ENCODE measurements at regions not wholly inside any gene's neighbourhood (a gene's known extent, or its start where the extent isn't known, plus 50 kb on each side); places are given as distances from the start of the nearest gene placed in this dataset.
"Not testable (repeated sequence)": the region's sequence is repeated elsewhere in the genome, so short reads cannot be mapped to it uniquely, and the experiment has no call there.

- Histone ChIP-seq H3K36me3 (ENCODE audit: control insufficient read depth, insufficient read depth, low read length) (no peaks in the 10 kb centered on the region), H3K4me3 (ENCODE audit: low read depth, low read length) (peak overlapping the region; percentile 86), H3K9ac (ENCODE audit: low read length) (no peak overlapping the region), H3K27ac (ENCODE audit: low read depth, low read length) (no peak overlapping the region), H3K27me3 (ENCODE audit: control insufficient read depth, insufficient read depth, low read length) (no peaks in the 10 kb centered on the region), H3K9me3 (ENCODE audit: control insufficient read depth, insufficient read depth, low read depth, low read length) (no peaks in the 10 kb centered on the region), H3K4me1 (ENCODE audit: control insufficient read depth, insufficient read depth, low read length) (no peaks in the 10 kb centered on the region)
Observed at GRCh38 chr2:117621326-117621725, 193.2 kb upstream of the DDX18 start.

DNA sequence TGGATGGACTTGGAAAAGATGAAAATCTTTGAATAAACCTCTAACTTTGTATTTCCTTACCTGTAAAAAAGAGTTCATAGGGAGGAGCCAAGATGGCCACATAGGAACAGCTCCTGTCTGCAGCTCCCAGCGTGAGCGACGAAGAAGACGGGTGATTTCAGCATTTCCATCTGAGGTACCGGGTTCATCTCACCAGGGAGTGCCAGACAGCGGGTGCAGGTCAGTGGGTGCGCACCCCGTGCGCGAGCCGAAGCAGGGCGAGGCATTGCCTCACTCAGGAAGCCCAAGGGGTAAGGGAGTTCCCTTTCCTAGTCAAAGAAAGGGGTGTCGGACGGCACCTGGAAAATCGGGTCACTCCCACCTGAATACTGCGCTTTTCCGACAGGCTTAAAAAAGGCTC, 191.3 kb upstream of the DDX18 start:
- not testable (repeated sequence) for H3K4me1 ChIP-seq (ENCODE audit: control insufficient read depth, insufficient read depth, low read length); H3K9me3 ChIP-seq (ENCODE audit: control insufficient read depth, insufficient read depth, low read depth, low read length); H3K27me3 ChIP-seq (ENCODE audit: control insufficient read depth, insufficient read depth, low read length); H3K36me3 ChIP-seq (ENCODE audit: control insufficient read depth, insufficient read depth, low read length)
- Histone ChIP-seq H3K9ac (ENCODE audit: low read length) (peak overlapping the region; percentile 93), H3K4me3 (ENCODE audit: low read depth, low read length) (peak overlapping the region; percentile 86), H3K27ac (ENCODE audit: low read depth, low read length) (peak overlapping the region; percentile 90)

- Histone ChIP-seq H3K27ac (ENCODE audit: low read depth, low read length) (no peak overlapping the region), H3K27me3 (ENCODE audit: control insufficient read depth, insufficient read depth, low read length) (no peaks in the 10 kb centered on the region), H3K4me1 (ENCODE audit: control insufficient read depth, insufficient read depth, low read length) (no peaks in the 10 kb centered on the region), H3K9ac (ENCODE audit: low read length) (no peak overlapping the region), H3K9me3 (ENCODE audit: control insufficient read depth, insufficient read depth, low read depth, low read length) (0 out of 2 replicates have a peak, but pooled peaks cover 2% of the 10 kb centered on the region), H3K4me3 (ENCODE audit: low read depth, low read length) (no peak overlapping the region), H3K36me3 (ENCODE audit: control insufficient read depth, insufficient read depth, low read length) (no peaks in the 10 kb centered on the region)
Observed at GRCh38 chr2:117631152-117631945, 183.1 kb upstream of the DDX18 start.

DNA sequence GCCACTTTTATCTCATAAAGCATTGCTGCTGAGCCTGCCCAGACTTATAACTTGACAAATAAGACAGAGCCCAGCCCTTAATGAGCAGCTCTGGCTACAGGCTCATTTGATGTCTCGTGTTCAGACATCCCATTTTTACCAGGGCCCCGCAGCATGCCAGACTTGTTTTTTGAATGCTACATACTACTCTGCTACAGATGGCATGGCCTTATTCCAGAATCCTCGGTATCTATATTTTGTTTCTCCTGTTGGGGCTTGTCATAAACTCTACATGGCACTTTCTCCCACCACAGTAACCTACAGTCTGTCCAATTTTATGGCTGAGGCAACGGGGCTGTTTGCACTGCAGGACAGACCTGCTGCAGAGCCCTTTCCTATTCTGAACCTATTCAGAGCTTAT, 179.0 kb upstream of the DDX18 start:
- Histone ChIP-seq H3K27ac (ENCODE audit: low read depth, low read length) (no peak overlapping the region), H3K4me3 (ENCODE audit: low read depth, low read length) (no peak overlapping the region), H3K9me3 (ENCODE audit: control insufficient read depth, insufficient read depth, low read depth, low read length) (peaks cover 17% of the 10 kb centered on the region), H3K36me3 (ENCODE audit: control insufficient read depth, insufficient read depth, low read length) (no peaks in the 10 kb centered on the region), H3K9ac (ENCODE audit: low read length) (no peak overlapping the region), H3K4me1 (ENCODE audit: control insufficient read depth, insufficient read depth, low read length) (no peaks in the 10 kb centered on the region), H3K27me3 (ENCODE audit: control insufficient read depth, insufficient read depth, low read length) (no peaks in the 10 kb centered on the region)

- peaks cover 17% of the 10 kb centered on the region for H3K9me3 ChIP-seq (ENCODE audit: control insufficient read depth, insufficient read depth, low read depth, low read length)
- H3K9ac ChIP-seq (ENCODE audit: low read length) = no peak overlapping the region
- H3K27me3 ChIP-seq (ENCODE audit: control insufficient read depth, insufficient read depth, low read length) = no peaks in the 10 kb centered on the region
- no peaks in the 10 kb centered on the region for H3K36me3 ChIP-seq (ENCODE audit: control insufficient read depth, insufficient read depth, low read length)
- no peak overlapping the region for H3K27ac ChIP-seq (ENCODE audit: low read depth, low read length)
- no peaks in the 10 kb centered on the region for H3K4me1 ChIP-seq (ENCODE audit: control insufficient read depth, insufficient read depth, low read length)
- no peak overlapping the region for H3K4me3 ChIP-seq (ENCODE audit: low read depth, low read length)
Observed at GRCh38 chr2:117639401-117639800, 175.1 kb upstream of the DDX18 start.

- H3K4me3 ChIP-seq (ENCODE audit: low read depth, low read length) = no peak overlapping the region
- H3K9me3 ChIP-seq (ENCODE audit: control insufficient read depth, insufficient read depth, low read depth, low read length) = no peaks in the 10 kb centered on the region
- H3K27me3 ChIP-seq (ENCODE audit: control insufficient read depth, insufficient read depth, low read length) = no peaks in the 10 kb centered on the region
- H3K4me1 ChIP-seq (ENCODE audit: control insufficient read depth, insufficient read depth, low read length) = no peaks in the 10 kb centered on the region
- H3K36me3 ChIP-seq (ENCODE audit: control insufficient read depth, insufficient read depth, low read length) = no peaks in the 10 kb centered on the region
- no peak overlapping the region for H3K27ac ChIP-seq (ENCODE audit: low read depth, low read length)
- H3K9ac ChIP-seq (ENCODE audit: low read length) = no peak overlapping the region
Observed at GRCh38 chr2:117644403-117644802, 170.1 kb upstream of the DDX18 start.

DNA sequence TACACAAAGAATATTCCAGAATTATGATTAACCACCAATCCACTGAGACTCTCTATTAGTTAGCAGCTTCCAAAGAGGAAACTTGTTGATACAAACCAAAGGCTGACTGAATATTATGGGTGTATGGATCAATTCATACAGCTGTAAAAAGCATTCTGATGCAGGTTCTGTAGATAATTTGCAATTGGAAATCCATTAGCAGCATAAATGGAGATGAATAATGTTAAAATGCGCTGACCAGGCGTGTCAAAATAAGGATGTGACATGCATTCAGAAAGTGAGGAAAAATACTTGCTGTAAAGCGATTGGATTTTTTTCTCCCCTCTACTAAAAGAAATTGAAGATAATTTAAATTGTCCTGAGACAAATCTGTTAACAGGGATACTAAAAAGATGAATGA, 169.0 kb upstream of the DDX18 start:
- H3K27ac ChIP-seq (ENCODE audit: low read depth, low read length) = no peak overlapping the region
- no peaks in the 10 kb centered on the region for H3K27me3 ChIP-seq (ENCODE audit: control insufficient read depth, insufficient read depth, low read length)
- H3K9ac ChIP-seq (ENCODE audit: low read length) = no peak overlapping the region
- H3K4me3 ChIP-seq (ENCODE audit: low read depth, low read length) = no peak overlapping the region
- H3K4me1 ChIP-seq (ENCODE audit: control insufficient read depth, insufficient read depth, low read length) = no peaks in the 10 kb centered on the region
- no peaks in the 10 kb centered on the region for H3K36me3 ChIP-seq (ENCODE audit: control insufficient read depth, insufficient read depth, low read length)
- H3K9me3 ChIP-seq (ENCODE audit: control insufficient read depth, insufficient read depth, low read depth, low read length) = no peaks in the 10 kb centered on the region

DNA sequence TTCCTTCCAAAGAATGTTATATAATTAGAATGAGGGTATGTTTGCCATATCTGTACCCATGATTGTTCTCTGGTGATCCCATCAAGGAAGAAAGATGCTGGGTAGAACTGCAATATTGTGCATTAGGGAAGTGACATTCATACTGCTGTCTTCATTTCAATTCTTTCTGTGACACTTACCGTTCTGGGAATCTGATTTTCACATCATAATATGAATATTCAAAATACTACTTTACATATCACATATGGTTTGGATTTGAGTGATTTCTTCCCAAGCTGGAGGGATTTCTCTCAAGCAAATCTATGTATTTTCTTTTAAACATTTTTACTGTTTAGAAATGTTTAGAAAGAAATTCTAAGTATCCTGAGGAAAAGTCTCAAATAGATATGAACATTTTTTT, 168.4 kb upstream of the DDX18 start:
- Histone ChIP-seq H3K4me3 (ENCODE audit: low read depth, low read length) (no peak overlapping the region), H3K4me1 (ENCODE audit: control insufficient read depth, insufficient read depth, low read length) (no peaks in the 10 kb centered on the region), H3K36me3 (ENCODE audit: control insufficient read depth, insufficient read depth, low read length) (no peaks in the 10 kb centered on the region), H3K9ac (ENCODE audit: low read length) (no peak overlapping the region), H3K9me3 (ENCODE audit: control insufficient read depth, insufficient read depth, low read depth, low read length) (no peaks in the 10 kb centered on the region), H3K27me3 (ENCODE audit: control insufficient read depth, insufficient read depth, low read length) (no peaks in the 10 kb centered on the region), H3K27ac (ENCODE audit: low read depth, low read length) (no peak overlapping the region)

DNA sequence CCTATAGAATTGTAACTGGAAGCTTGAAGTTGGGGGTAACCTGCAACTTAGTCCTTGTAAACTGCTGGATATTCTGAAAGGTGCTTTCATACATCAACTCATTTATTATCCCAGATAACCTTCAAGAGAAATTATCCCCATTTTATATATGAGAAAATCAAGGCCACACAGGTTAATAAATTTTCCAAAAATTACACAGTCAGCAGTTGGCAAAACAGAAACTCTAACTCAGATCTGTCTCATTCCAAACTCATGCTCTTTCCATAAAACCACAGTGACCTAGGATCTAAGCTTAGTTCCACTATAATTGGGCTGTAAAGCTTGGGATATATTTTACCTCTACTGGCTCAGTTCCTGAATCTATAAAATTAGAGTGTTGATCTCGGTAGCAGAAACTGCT, 167.6 kb upstream of the DDX18 start:
- H3K4me1 ChIP-seq (ENCODE audit: control insufficient read depth, insufficient read depth, low read length) = no peaks in the 10 kb centered on the region
- no peaks in the 10 kb centered on the region for H3K9me3 ChIP-seq (ENCODE audit: control insufficient read depth, insufficient read depth, low read depth, low read length)
- no peak overlapping the region for H3K4me3 ChIP-seq (ENCODE audit: low read depth, low read length)
- H3K36me3 ChIP-seq (ENCODE audit: control insufficient read depth, insufficient read depth, low read length) = no peaks in the 10 kb centered on the region
- H3K27ac ChIP-seq (ENCODE audit: low read depth, low read length) = no peak overlapping the region
- no peak overlapping the region for H3K9ac ChIP-seq (ENCODE audit: low read length)
- no peaks in the 10 kb centered on the region for H3K27me3 ChIP-seq (ENCODE audit: control insufficient read depth, insufficient read depth, low read length)

GRCh38 chr2:117656546-117656945, 157.9 kb upstream of the DDX18 start:
- Histone ChIP-seq H3K27ac (ENCODE audit: low read depth, low read length) (no peak overlapping the region), H3K4me1 (ENCODE audit: control insufficient read depth, insufficient read depth, low read length) (peaks cover 5% of the 10 kb centered on the region; the same call in 1 of the 2 replicates), H3K9me3 (ENCODE audit: control insufficient read depth, insufficient read depth, low read depth, low read length) (no peaks in the 10 kb centered on the region), H3K4me3 (ENCODE audit: low read depth, low read length) (no peak overlapping the region), H3K36me3 (ENCODE audit: control insufficient read depth, insufficient read depth, low read length) (no peaks in the 10 kb centered on the region), H3K9ac (ENCODE audit: low read length) (no peak overlapping the region), H3K27me3 (ENCODE audit: control insufficient read depth, insufficient read depth, low read length) (no peaks in the 10 kb centered on the region)

DNA sequence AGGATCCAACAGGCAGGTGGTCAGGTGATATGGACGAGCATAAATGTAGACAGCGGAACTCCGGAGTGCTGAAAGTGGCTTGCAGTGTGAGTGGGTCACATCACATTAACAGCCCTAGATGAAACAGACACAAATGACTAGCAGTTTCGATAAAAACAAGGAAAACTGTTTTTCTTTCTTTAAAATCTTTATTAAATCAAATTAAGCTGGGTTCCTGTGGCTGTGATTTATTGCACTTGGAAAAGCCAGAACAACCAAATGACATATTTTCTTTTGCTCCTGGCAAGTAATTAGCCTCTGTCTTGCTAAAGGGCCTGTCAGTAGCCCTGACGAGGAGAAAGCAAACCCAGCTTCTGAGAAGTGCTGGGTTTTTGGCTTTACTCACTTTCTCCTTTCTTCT, 152.9 kb upstream of the DDX18 start:
- Histone ChIP-seq H3K27me3 (ENCODE audit: control insufficient read depth, insufficient read depth, low read length) (no peaks in the 10 kb centered on the region), H3K9me3 (ENCODE audit: control insufficient read depth, insufficient read depth, low read depth, low read length) (no peaks in the 10 kb centered on the region)

More for the DNA sequence above, 152.9 kb upstream of the DDX18 start:
- no peak overlapping the region for H3K9ac ChIP-seq (ENCODE audit: low read length)
- no peaks in the 10 kb centered on the region for H3K36me3 ChIP-seq (ENCODE audit: control insufficient read depth, insufficient read depth, low read length)
- H3K27ac ChIP-seq (ENCODE audit: low read depth, low read length) = no peak overlapping the region
- H3K4me3 ChIP-seq (ENCODE audit: low read depth, low read length) = no peak overlapping the region
- H3K4me1 ChIP-seq (ENCODE audit: control insufficient read depth, insufficient read depth, low read length) = peaks cover 12% of the 10 kb centered on the region

All from HUES6 (cell line).